Activated naive CD4-positive, alpha-beta T cell treated with anti-CD3 and anti-CD28 coated beads for 36 hours (primary cell): ENCODE measurements at regions not wholly inside any gene's neighbourhood (a gene's known extent, or its start where the extent isn't known, plus 50 kb on each side); places are given as distances from the start of the nearest gene placed in this dataset.
"Not testable (repeated sequence)": the region's sequence is repeated elsewhere in the genome, so short reads cannot be mapped to it uniquely, and the experiment has no call there.

Experiments
- CTCF ChIA-PET: fragments of 350-600 bp; sonication (Branson Sonifier 250); formaldehyde crosslinking; loops from one replicate; lab custom pipeline; 2021; ENCODE audit warnings: antibody characterized with exemption; lab: Charles Lee
- DNase-seq: peaks from one replicate; pipeline ENCODE4 v3.0.0-alpha.2; 2020
- H3K27ac Mint-ChIP-seq: one replicate; pipeline ENCODE4 v1.8.0; 2021; ENCODE audit warnings: mild to moderate bottlenecking, mixed read lengths
- H3K27me3 Mint-ChIP-seq: one replicate; pipeline ENCODE4 v1.8.0; 2021; ENCODE audit warnings: low read depth, mixed read lengths
- H3K36me3 Mint-ChIP-seq: one replicate; pipeline ENCODE4 v1.8.0; 2021; ENCODE audit warnings: low read depth, mixed read lengths
- H3K4me1 Mint-ChIP-seq: one replicate; pipeline ENCODE4 v1.8.0; 2021; ENCODE audit warnings: low read depth, mixed read lengths
- H3K4me3 Mint-ChIP-seq: one replicate; pipeline ENCODE4 v1.8.0; 2021; ENCODE audit warnings: mild to moderate bottlenecking, moderate library complexity, mixed read lengths
- H3K9me3 Mint-ChIP-seq: one replicate; pipeline ENCODE4 v1.8.0; 2021; ENCODE audit warnings: mixed read lengths
- intact Hi-C: fragments of 100-400 bp; cut with micrococcal nuclease; formaldehyde crosslinking; loops from one replicate; pipeline ENCODE4 v1.15.1; 2023

GRCh38 chr10:47673128-47673527 is 90.3 kb downstream of the SYT15B start:
- H3K27ac Mint-ChIP-seq, H3K27me3 Mint-ChIP-seq, H3K4me3 Mint-ChIP-seq, intact Hi-C loops, H3K36me3 Mint-ChIP-seq, H3K9me3 Mint-ChIP-seq, DNase-seq, CTCF ChIA-PET, H3K4me1 Mint-ChIP-seq: not testable (repeated sequence)

- H3K9me3 Mint-ChIP-seq, H3K36me3 Mint-ChIP-seq, DNase-seq, H3K27ac Mint-ChIP-seq, H3K4me3 Mint-ChIP-seq, H3K4me1 Mint-ChIP-seq, intact Hi-C loops, CTCF ChIA-PET, H3K27me3 Mint-ChIP-seq: not testable (repeated sequence)
These were observed 92.5 kb downstream of the SYT15B start for GRCh38 chr10:47670857-47671256.

- H3K27me3 Mint-ChIP-seq, intact Hi-C loops, CTCF ChIA-PET, H3K4me1 Mint-ChIP-seq, H3K9me3 Mint-ChIP-seq, H3K27ac Mint-ChIP-seq, DNase-seq, H3K4me3 Mint-ChIP-seq, H3K36me3 Mint-ChIP-seq: not testable (repeated sequence)
These were observed 101.3 kb downstream of the SYT15B start for GRCh38 chr10:47661955-47662577.

GRCh38 chr10:47656732-47657131 is 106.7 kb downstream of the SYT15B start:
- intact Hi-C loops, H3K9me3 Mint-ChIP-seq, H3K36me3 Mint-ChIP-seq, H3K4me3 Mint-ChIP-seq, CTCF ChIA-PET, DNase-seq, H3K27ac Mint-ChIP-seq, H3K27me3 Mint-ChIP-seq, H3K4me1 Mint-ChIP-seq: not testable (repeated sequence)

GRCh38 chr10:47654161-47654560 is 109.2 kb downstream of the SYT15B start:
- H3K27me3 Mint-ChIP-seq, DNase-seq, H3K36me3 Mint-ChIP-seq, H3K27ac Mint-ChIP-seq, H3K4me1 Mint-ChIP-seq, H3K9me3 Mint-ChIP-seq, CTCF ChIA-PET, intact Hi-C loops, H3K4me3 Mint-ChIP-seq: not testable (repeated sequence)

GRCh38 chr10:47648594-47648993 is 114.8 kb downstream of the SYT15B start:
- H3K9me3 Mint-ChIP-seq, DNase-seq, H3K36me3 Mint-ChIP-seq, H3K27me3 Mint-ChIP-seq, CTCF ChIA-PET, H3K4me3 Mint-ChIP-seq, H3K27ac Mint-ChIP-seq, H3K4me1 Mint-ChIP-seq, intact Hi-C loops: not testable (repeated sequence)

GRCh38 chr10:47647523-47648101 is 115.8 kb downstream of the SYT15B start:
- H3K4me1 Mint-ChIP-seq, CTCF ChIA-PET, H3K27me3 Mint-ChIP-seq, H3K9me3 Mint-ChIP-seq, H3K27ac Mint-ChIP-seq, intact Hi-C loops, DNase-seq, H3K36me3 Mint-ChIP-seq, H3K4me3 Mint-ChIP-seq: not testable (repeated sequence)

GRCh38 chr10:47646686-47647273 is 116.6 kb downstream of the SYT15B start:
- H3K27me3 Mint-ChIP-seq, H3K9me3 Mint-ChIP-seq, H3K36me3 Mint-ChIP-seq, H3K4me3 Mint-ChIP-seq, H3K27ac Mint-ChIP-seq, H3K4me1 Mint-ChIP-seq, CTCF ChIA-PET, intact Hi-C loops: not testable (repeated sequence)
- DNase-seq, result peak; percentile 23

GRCh38 chr10:47626975-47627374 is 103.5 kb upstream of the AGAP9 start:
- CTCF ChIA-PET, intact Hi-C loops, H3K4me3 Mint-ChIP-seq, H3K27me3 Mint-ChIP-seq, H3K9me3 Mint-ChIP-seq, H3K36me3 Mint-ChIP-seq, H3K4me1 Mint-ChIP-seq, H3K27ac Mint-ChIP-seq, DNase-seq: not testable (repeated sequence)

- intact Hi-C loops, H3K36me3 Mint-ChIP-seq, H3K4me3 Mint-ChIP-seq, H3K9me3 Mint-ChIP-seq, H3K4me1 Mint-ChIP-seq, H3K27me3 Mint-ChIP-seq, DNase-seq, H3K27ac Mint-ChIP-seq, CTCF ChIA-PET: not testable (repeated sequence)
These were observed 99.3 kb upstream of the AGAP9 start for GRCh38 chr10:47622719-47623118.

GRCh38 chr10:47619300-47620012 is 96.0 kb upstream of the AGAP9 start:
- CTCF ChIA-PET, DNase-seq, H3K4me3 Mint-ChIP-seq, H3K27ac Mint-ChIP-seq, H3K27me3 Mint-ChIP-seq, H3K9me3 Mint-ChIP-seq, H3K36me3 Mint-ChIP-seq, H3K4me1 Mint-ChIP-seq, intact Hi-C loops: not testable (repeated sequence)

GRCh38 chr10:47609311-47609710 is 85.9 kb upstream of the AGAP9 start:
- DNase-seq, H3K27ac Mint-ChIP-seq, CTCF ChIA-PET, intact Hi-C loops, H3K27me3 Mint-ChIP-seq, H3K9me3 Mint-ChIP-seq, H3K4me3 Mint-ChIP-seq, H3K4me1 Mint-ChIP-seq, H3K36me3 Mint-ChIP-seq: not testable (repeated sequence)
